KMS-11 (cell line): ENCODE measurements at regions not wholly inside any gene's neighbourhood (a gene's known extent, or its start where the extent isn't known, plus 50 kb on each side); places are given as distances from the start of the nearest gene placed in this dataset.

Experiments
- H2AFZ ChIP-seq: fragments of 200-600 bp; sonication (generic); 2 replicates; pipeline ENCODE4 v1.6.1; 2016; ENCODE audit warnings: antibody characterized with exemption, mixed run types, low read depth
- H3K27ac ChIP-seq: fragments of 200-600 bp; sonication (generic); 2 replicates; pipeline ENCODE4 v1.6.1; 2016; ENCODE audit warnings: mild to moderate bottlenecking, mixed run types
- H3K27me3 ChIP-seq: fragments of 200-600 bp; sonication (generic); 2 replicates; pipeline ENCODE4 v1.6.1; 2017; ENCODE audit warnings: mild to moderate bottlenecking, low read depth, mixed run types, moderate library complexity; ENCODE audit not compliant: insufficient read depth
- H3K36me3 ChIP-seq: fragments of 200-600 bp; sonication (generic); 2 replicates; pipeline ENCODE4 v1.6.1; 2017; ENCODE audit warnings: mild to moderate bottlenecking, mixed run types; ENCODE audit not compliant: insufficient read depth
- H3K4me1 ChIP-seq: fragments of 200-600 bp; sonication (generic); 2 replicates; pipeline ENCODE4 v1.6.1; 2016; ENCODE audit warnings: mild to moderate bottlenecking, low read depth, mixed run types; ENCODE audit not compliant: poor library complexity, severe bottlenecking
- H3K4me2 ChIP-seq: fragments of 200-600 bp; sonication (generic); 2 replicates; pipeline ENCODE4 v1.7.0; 2016; ENCODE audit warnings: mild to moderate bottlenecking, mixed run types
- H3K4me3 ChIP-seq: fragments of 200-600 bp; sonication (generic); IDR thresholded peaks from 2 replicates; pipeline ENCODE4 v1.6.1; 2017; ENCODE audit warnings: low read depth, low read length, mixed read lengths; ENCODE audit not compliant: insufficient read depth
- H3K79me2 ChIP-seq: fragments of 200-600 bp; sonication (generic); 2 replicates; pipeline ENCODE4 v1.6.1; 2016; ENCODE audit warnings: low read depth, mixed run types; ENCODE audit not compliant: insufficient read depth
- H3K9ac ChIP-seq: fragments of 200-600 bp; sonication (generic); 2 replicates; pipeline ENCODE4 v1.6.1; 2016; ENCODE audit warnings: mild to moderate bottlenecking, mixed run types
- H4K20me1 ChIP-seq: fragments of 200-600 bp; sonication (generic); 2 replicates; pipeline ENCODE4 v1.6.1; 2016; ENCODE audit warnings: mild to moderate bottlenecking, mixed run types; ENCODE audit not compliant: insufficient read depth
- CTCF ChIP-seq: fragments of 200-600 bp; sonication (generic); conservative IDR thresholded peaks from 2 replicates; pipeline ENCODE4 v1.6.1; 2017; ENCODE audit warnings: low read depth, mild to moderate bottlenecking, antibody characterized with exemption, low read length, moderate library complexity, mixed read lengths

- Histone ChIP-seq H4K20me1 (no peaks in the 10 kb centered on the region), H3K4me2 (no peak overlapping the region), H3K27me3 (no peaks in the 10 kb centered on the region), H3K79me2 (no peaks in the 10 kb centered on the region), H2AFZ (no peak overlapping the region), H3K36me3 (no peaks in the 10 kb centered on the region), H3K4me3 (no peak overlapping the region), H3K4me1 (no peaks in the 10 kb centered on the region), H3K27ac (no peak overlapping the region), H3K9ac (no peak overlapping the region)
- no peak for TF ChIP-seq CTCF
These were observed 67.3 kb upstream of the CDON start for GRCh38 chr11:126129727-126130671.

- no peaks in the 10 kb centered on the region for H3K79me2 ChIP-seq
- no peaks in the 10 kb centered on the region for H3K27me3 ChIP-seq
- no peak overlapping the region for H3K4me3 ChIP-seq
- no peak for TF ChIP-seq CTCF
- no peak overlapping the region for H3K27ac ChIP-seq
- no peak overlapping the region for H3K9ac ChIP-seq
- no peaks in the 10 kb centered on the region for H3K36me3 ChIP-seq
- no peak overlapping the region for H3K4me2 ChIP-seq
- no peak overlapping the region for H2AFZ ChIP-seq
- no peaks in the 10 kb centered on the region for H4K20me1 ChIP-seq
- no peaks in the 10 kb centered on the region for H3K4me1 ChIP-seq
These were observed 65.2 kb upstream of the CDON start for GRCh38 chr11:126127898-126128297.

DNA sequence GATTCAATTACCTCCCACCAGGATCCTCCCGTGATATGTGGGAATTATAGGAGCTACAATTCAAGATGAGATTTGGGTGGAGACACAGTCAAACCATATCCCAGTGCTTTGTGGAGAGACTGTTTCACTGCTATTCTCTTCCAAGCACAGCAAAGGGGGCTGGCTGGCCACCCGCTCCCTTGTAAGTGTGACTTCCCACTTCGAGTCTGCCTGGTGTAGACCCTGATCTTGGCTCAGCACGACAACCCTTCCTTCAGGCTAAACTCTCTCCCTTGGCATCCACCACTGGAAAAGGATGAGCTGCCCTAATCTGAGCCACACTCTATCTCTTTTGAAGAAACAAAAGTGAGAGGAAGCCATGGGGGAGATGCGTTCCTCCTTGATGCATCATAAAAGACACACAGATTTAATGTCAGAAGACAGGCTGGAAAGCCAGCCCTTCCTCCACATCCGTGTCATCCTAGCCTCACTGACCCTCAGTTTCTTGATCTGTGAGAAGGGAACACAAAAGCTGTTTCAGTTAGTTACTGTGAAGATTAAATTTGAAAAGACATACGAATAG lies 64.7 kb upstream of the CDON start:
- Histone ChIP-seq H2AFZ (no peak overlapping the region), H3K4me2 (no peak overlapping the region), H3K79me2 (no peaks in the 10 kb centered on the region), H3K4me3 (no peak overlapping the region), H3K27ac (no peak overlapping the region), H3K4me1 (no peaks in the 10 kb centered on the region), H3K9ac (no peak overlapping the region), H3K36me3 (no peaks in the 10 kb centered on the region), H3K27me3 (no peaks in the 10 kb centered on the region), H4K20me1 (no peaks in the 10 kb centered on the region)
- no peak for TF ChIP-seq CTCF

GRCh38 chr11:126124231-126124661 lies 61.6 kb upstream of the CDON start:
- Histone ChIP-seq H3K36me3 (no peaks in the 10 kb centered on the region), H3K4me2 (no peak overlapping the region), H4K20me1 (no peaks in the 10 kb centered on the region), H3K9ac (no peak overlapping the region), H3K4me1 (no peaks in the 10 kb centered on the region), H3K4me3 (no peak overlapping the region), H3K79me2 (no peaks in the 10 kb centered on the region), H2AFZ (no peak overlapping the region), H3K27me3 (no peaks in the 10 kb centered on the region), H3K27ac (no peak overlapping the region)
- no peak for TF ChIP-seq CTCF
